Smooth muscle cell (in vitro differentiated cells): ENCODE measurements at regions not wholly inside any gene's neighbourhood (a gene's known extent, or its start where the extent isn't known, plus 50 kb on each side); places are given as distances from the start of the nearest gene placed in this dataset.
"Not testable (repeated sequence)": the region's sequence is repeated elsewhere in the genome, so short reads cannot be mapped to it uniquely, and the experiment has no call there.

Source experiments
- DNase-seq: peaks from one replicate; lab custom pipeline; 2025; ENCODE audit not compliant: unreplicated experiment; lab: John Stamatoyannopoulos, UW
- H2AFZ ChIP-seq: fragments of 200-600 bp; sonication (generic); 2 replicates; pipeline ENCODE4 v1.6.0; 2016; ENCODE audit warnings: antibody characterized with exemption, low read depth, mild to moderate bottlenecking
- H3F3A ChIP-seq: fragments of 200-600 bp; sonication (generic); 2 replicates; pipeline ENCODE4 v1.6.0; 2017; ENCODE audit warnings: antibody characterized with exemption, low read depth
- H3K27ac ChIP-seq: fragments of 200-600 bp; sonication (generic); 2 replicates; pipeline ENCODE4 v1.5.1; 2016; ENCODE audit warnings: low read depth, mild to moderate bottlenecking
- H3K27me3 ChIP-seq: fragments of 200-600 bp; sonication (generic); 2 replicates; pipeline ENCODE4 v1.6.1; 2016; ENCODE audit warnings: low read depth, mild to moderate bottlenecking
- H3K36me3 ChIP-seq: fragments of 200-600 bp; sonication (generic); 2 replicates; pipeline ENCODE4 v1.5.1; 2016; ENCODE audit warnings: low read depth
- H3K4me1 ChIP-seq: fragments of 200-600 bp; sonication (generic); 2 replicates; pipeline ENCODE4 v1.5.1; 2016; ENCODE audit warnings: low read depth
- H3K4me2 ChIP-seq: fragments of 200-600 bp; sonication (generic); 2 replicates; pipeline ENCODE4 v1.6.0; 2016; ENCODE audit warnings: mild to moderate bottlenecking
- H3K4me3 ChIP-seq: fragments of 200-600 bp; sonication (generic); 2 replicates; pipeline ENCODE4 v1.5.1; 2016; ENCODE audit warnings: mild to moderate bottlenecking
- H3K79me2 ChIP-seq: fragments of 200-600 bp; sonication (generic); 2 replicates; pipeline ENCODE4 v1.6.0; 2016; ENCODE audit warnings: low read depth, mild to moderate bottlenecking
- H3K9ac ChIP-seq: fragments of 200-600 bp; sonication (generic); 2 replicates; pipeline ENCODE4 v1.6.0; 2016; ENCODE audit warnings: low read depth
- H3K9me3 ChIP-seq: fragments of 200-600 bp; sonication (generic); replicated peaks from 2 replicates; pipeline ENCODE4 v1.5.1; 2016; ENCODE audit warnings: low read depth
- H4K20me1 ChIP-seq: fragments of 200-600 bp; sonication (generic); 2 replicates; pipeline ENCODE4 v1.6.0; 2016; ENCODE audit warnings: low read depth
- WGBS: methylation state at CpG from one replicate; pipeline ENCODE4 v1.1.7; 2016; ENCODE audit warnings: low lambda C conversion rate; 5-methylcytosine and 5-hydroxymethylcytosine counted together
- TF ChIP-seq, protein P1 (sequence below): fragments of 200-600 bp; sonication (generic); IDR thresholded peaks from 2 replicates; pipeline ENCODE4 v1.5.1; 2017; ENCODE audit warnings: borderline replicate concordance, mild to moderate bottlenecking, antibody characterized with exemption; ENCODE audit not compliant: insufficient read depth, poor library complexity, severe bottlenecking

DNA sequence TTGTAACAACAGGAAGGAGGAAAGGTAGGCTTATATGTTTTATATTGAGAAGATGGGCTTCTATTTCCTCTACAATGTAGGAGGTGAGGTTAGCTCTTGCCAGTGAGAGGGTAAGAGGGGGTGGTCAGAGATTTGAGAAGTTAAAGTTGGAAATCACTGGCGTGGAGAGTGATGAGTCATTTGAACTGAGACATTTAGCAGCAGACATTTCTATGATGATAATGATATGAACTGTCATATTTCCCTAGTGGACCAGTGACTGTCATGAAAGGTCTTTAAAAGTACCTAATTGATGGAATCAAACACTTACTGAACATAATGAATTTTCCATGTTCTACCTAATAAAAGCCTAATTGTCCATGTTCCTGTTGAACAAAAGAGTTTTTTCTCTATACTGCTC is 126.1 kb downstream of the FAM161A start:
- no peaks in the 10 kb centered on the region for H3K36me3 ChIP-seq
- TF ChIP-seq, protein P1, sequence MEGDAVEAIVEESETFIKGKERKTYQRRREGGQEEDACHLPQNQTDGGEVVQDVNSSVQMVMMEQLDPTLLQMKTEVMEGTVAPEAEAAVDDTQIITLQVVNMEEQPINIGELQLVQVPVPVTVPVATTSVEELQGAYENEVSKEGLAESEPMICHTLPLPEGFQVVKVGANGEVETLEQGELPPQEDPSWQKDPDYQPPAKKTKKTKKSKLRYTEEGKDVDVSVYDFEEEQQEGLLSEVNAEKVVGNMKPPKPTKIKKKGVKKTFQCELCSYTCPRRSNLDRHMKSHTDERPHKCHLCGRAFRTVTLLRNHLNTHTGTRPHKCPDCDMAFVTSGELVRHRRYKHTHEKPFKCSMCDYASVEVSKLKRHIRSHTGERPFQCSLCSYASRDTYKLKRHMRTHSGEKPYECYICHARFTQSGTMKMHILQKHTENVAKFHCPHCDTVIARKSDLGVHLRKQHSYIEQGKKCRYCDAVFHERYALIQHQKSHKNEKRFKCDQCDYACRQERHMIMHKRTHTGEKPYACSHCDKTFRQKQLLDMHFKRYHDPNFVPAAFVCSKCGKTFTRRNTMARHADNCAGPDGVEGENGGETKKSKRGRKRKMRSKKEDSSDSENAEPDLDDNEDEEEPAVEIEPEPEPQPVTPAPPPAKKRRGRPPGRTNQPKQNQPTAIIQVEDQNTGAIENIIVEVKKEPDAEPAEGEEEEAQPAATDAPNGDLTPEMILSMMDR = no peak
- H4K20me1 ChIP-seq = no peaks in the 10 kb centered on the region
- no peak overlapping the region for H3K4me3 ChIP-seq
- DNase-seq = no peak
- H2AFZ ChIP-seq = peak overlapping the region; percentile 71
- H3K27ac ChIP-seq = no peak overlapping the region
- H3K27me3 ChIP-seq = no peaks in the 10 kb centered on the region
- H3K79me2 ChIP-seq = no peaks in the 10 kb centered on the region
- WGBS = 11% methylated on average over 1 of the region's 1 CpG
- no peaks in the 10 kb centered on the region for H3K4me1 ChIP-seq
- peak overlapping the region; percentile 3 for H3K4me2 ChIP-seq
- H3K9ac ChIP-seq = no peak overlapping the region
- H3F3A ChIP-seq = no peaks in the 10 kb centered on the region
- H3K9me3 ChIP-seq = no peaks in the 10 kb centered on the region

DNA sequence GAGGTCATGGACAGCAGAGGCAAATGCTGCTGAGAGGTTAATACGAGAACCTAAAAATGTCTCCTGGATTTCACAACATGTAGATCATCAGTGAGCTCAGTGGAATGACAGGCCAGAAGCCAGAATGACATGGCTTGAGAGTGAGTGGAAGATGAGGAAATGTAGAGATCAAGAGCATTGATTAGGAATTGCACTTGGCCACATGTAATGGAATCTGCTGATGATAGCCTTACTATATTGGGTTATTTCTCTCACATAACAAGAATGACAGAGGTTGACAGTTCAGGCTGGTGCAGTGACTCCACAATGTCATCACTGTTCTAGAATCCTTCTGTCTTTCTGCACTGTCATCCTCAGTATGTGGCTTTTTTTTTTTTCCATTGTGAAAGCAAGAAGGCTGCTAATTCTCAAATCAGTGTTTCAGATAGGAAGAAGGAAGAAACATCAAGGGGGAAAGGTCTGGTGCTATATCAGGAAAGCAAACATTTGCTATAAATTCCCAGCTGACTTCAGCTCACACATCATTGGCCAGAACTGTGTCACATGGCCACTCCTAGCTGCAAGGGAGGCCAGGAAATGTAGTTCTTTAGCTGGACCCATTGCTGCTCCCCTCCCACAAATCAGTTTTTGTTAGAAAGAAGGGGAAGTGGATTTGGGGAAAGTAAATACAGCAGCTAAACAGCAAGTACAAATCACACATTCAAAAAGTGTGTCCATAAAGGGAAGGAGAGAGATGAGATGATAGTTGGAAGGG is 127.2 kb downstream of the FAM161A start:
- Histone ChIP-seq H3K9me3 (no peaks in the 10 kb centered on the region), H3K9ac (no peak overlapping the region), H3K4me2 (no peak overlapping the region), H3K79me2 (no peaks in the 10 kb centered on the region), H3K27me3 (no peaks in the 10 kb centered on the region), H3K27ac (no peak overlapping the region), H3F3A (no peaks in the 10 kb centered on the region), H3K36me3 (no peaks in the 10 kb centered on the region), H3K4me1 (no peaks in the 10 kb centered on the region), H4K20me1 (no peaks in the 10 kb centered on the region), H3K4me3 (no peak overlapping the region), H2AFZ (no peak overlapping the region)
- WGBS = 93% methylated on average over 1 of the region's 1 CpG
- TF ChIP-seq, protein P1 = no peak
- no peak for DNase-seq

DNA sequence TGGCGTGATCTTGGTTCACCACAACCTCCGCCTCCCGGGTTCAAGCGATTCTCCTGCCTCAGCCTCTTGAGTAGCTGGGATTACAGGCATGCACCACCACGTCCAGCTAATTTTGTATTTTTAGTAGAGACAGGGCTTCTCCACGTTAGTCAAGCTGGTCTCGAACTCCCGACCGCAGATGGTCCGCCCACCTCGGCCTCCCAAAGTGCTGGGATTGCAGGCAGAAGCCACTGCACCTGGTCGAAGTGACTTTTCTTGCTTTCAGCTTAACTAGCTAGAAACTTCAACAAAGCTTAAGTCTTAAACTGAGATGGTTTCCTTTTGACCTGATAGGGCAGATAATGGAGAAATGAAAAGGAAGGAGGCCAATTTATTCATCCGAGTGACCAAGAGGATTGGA is 130.5 kb downstream of the FAM161A start:
- H2AFZ ChIP-seq, H3K9ac ChIP-seq, H4K20me1 ChIP-seq, H3K27ac ChIP-seq, H3K9me3 ChIP-seq, H3K4me1 ChIP-seq, H3F3A ChIP-seq, H3K79me2 ChIP-seq, H3K36me3 ChIP-seq, H3K4me3 ChIP-seq, H3K27me3 ChIP-seq, DNase-seq, H3K4me2 ChIP-seq: not testable (repeated sequence)
- WGBS = 92% methylated on average over 9 of the region's 13 CpGs

DNA sequence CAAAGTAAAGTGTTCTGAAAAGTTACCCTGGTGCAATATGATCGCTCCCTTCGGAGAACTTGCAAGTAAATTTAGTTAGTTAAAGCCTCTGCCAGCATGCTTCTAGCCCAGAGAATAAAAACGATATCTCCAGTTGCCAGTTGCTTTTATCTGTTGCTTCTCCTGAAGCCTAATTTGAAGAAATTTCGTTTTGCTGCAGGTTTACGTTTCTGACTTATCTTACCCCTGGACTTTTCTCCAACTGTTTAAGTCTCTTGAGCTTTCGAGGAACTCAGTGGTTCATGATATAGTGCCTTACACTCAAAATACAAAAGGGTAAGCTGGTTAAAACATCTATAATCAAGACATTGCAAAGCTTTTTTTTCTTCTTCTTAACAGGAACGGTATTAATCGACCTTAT is 131.1 kb downstream of the FAM161A start:
- no peak overlapping the region for H3K9ac ChIP-seq
- WGBS = 89% methylated on average over 8 of the region's 8 CpGs
- H3K4me1 ChIP-seq = no peaks in the 10 kb centered on the region
- H3K27me3 ChIP-seq = no peaks in the 10 kb centered on the region
- DNase-seq = no peak
- H2AFZ ChIP-seq = no peak overlapping the region
- H3K4me2 ChIP-seq = no peak overlapping the region
- H3F3A ChIP-seq = no peaks in the 10 kb centered on the region
- TF ChIP-seq, protein P1 = no peak
- no peaks in the 10 kb centered on the region for H3K79me2 ChIP-seq
- no peak overlapping the region for H3K4me3 ChIP-seq
- no peaks in the 10 kb centered on the region for H4K20me1 ChIP-seq
- no peak overlapping the region for H3K27ac ChIP-seq
- H3K9me3 ChIP-seq = no peaks in the 10 kb centered on the region
- H3K36me3 ChIP-seq = no peaks in the 10 kb centered on the region
